ENCODE measurements at regions not wholly inside any gene's neighbourhood (a gene's known extent, or its start where the extent isn't known, plus 50 kb on each side); places are given as distances from the start of the nearest gene placed in this dataset.

DNA sequence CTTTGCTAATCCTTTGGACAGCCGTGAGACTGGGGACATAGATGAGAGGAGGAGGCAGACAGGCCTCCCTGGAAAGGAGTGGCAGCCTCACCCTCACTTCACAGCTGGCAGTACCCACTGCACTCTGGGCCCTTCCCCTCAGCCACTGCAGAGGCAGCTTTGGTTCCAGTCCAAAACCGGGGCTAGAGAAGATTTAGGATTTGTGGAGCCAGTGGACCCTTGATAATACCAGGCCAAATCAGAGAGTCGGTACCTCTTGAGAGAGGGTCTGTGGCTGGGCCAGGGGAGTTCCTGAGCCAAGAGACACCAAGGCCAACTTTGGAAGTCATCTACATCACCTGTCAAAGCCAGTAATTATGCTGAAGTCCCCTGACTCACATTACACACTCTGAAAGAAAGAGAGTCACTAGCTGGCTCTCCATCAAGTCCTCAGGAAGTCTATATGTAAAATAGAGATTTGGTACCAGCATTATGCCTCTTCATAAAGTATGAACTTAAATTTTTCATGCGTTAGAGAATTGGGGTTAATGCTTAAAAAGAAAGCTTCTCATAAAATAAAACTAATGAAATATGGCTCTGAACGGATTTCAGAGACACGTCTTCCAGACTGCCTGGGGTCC, 244.1 kb upstream of the SEMA6D start:
- Histone ChIP-seq H3K79me1 (ENCODE audit: low read depth, low read length) (no peaks in the 10 kb centered on the region), H2BK20ac (ENCODE audit: low read length) (no peak overlapping the region), H2BK5ac (ENCODE audit: low read depth, low read length) (no peak overlapping the region), H3K23ac (ENCODE audit: insufficient read length) (no peak overlapping the region), H3K27ac (ENCODE audit: low read depth, low read length) (no peak overlapping the region), H3K23me2 (ENCODE audit: low read depth, low read length) (no peaks in the 10 kb centered on the region; the same call in 1 of the 2 replicates), H3K79me2 (ENCODE audit: control insufficient read depth in 1 of 2, insufficient read depth in 2 of 2, low read length in 2 of 2) (no peaks in the 10 kb centered on the region), H3K9me3 (ENCODE audit: insufficient read depth in 2 of 2, low read depth in 1 of 2, low read length in 1 of 2) (no peaks in the 10 kb centered on the region), H2AFZ (ENCODE audit: low read length) (no peak overlapping the region), H4K5ac (ENCODE audit: insufficient read length, low read depth, low read length) (no peak overlapping the region), H3K18ac (ENCODE audit: extremely low read depth, low read length) (no peak overlapping the region), H3K4me2 (ENCODE audit: insufficient read depth in 1 of 2, low read depth in 2 of 2, low read length in 2 of 2) (no peak overlapping the region), H3K36me3 (ENCODE audit: control insufficient read depth in 2 of 4, insufficient read depth in 4 of 4, low read length in 3 of 4) (no peaks in the 10 kb centered on the region), H4K91ac (replicated peaks; ENCODE audit: insufficient read length, low read length) (no peak overlapping the region), H2BK12ac (ENCODE audit: low read depth, low read length) (no peak overlapping the region), H3K9ac (replicated peaks in 1 of 4; ENCODE audit: extremely low read depth in 1 of 4, low read depth in 3 of 4, low read length in 3 of 4) (no peak overlapping the region), H3K27me3 (replicated peaks in 1 of 4; ENCODE audit: control insufficient read depth in 3 of 4, extremely low read depth in 1 of 4, insufficient read depth in 3 of 4, low read length in 3 of 4) (no peaks in the 10 kb centered on the region), H3K56ac (replicated peaks; ENCODE audit: insufficient read length, low read depth, low read length) (no peak overlapping the region), H4K20me1 (replicated peaks in 1 of 2; ENCODE audit: control insufficient read depth in 1 of 2, insufficient read depth in 2 of 2, low read length in 2 of 2) (no peaks in the 10 kb centered on the region), H3K14ac (ENCODE audit: insufficient read length) (no peak overlapping the region), H4K8ac (ENCODE audit: extremely low read depth, insufficient read depth, low read length) (no peak overlapping the region), H3K4ac (replicated peaks; ENCODE audit: insufficient read length, low read depth, low read length) (no peak overlapping the region), H3K4me1 (replicated peaks in 1 of 4; ENCODE audit: control insufficient read depth in 3 of 4, insufficient read depth in 4 of 4, low read length in 3 of 4) (no peaks in the 10 kb centered on the region), H2AK5ac (ENCODE audit: low read depth, low read length) (no peak overlapping the region), H2BK15ac (ENCODE audit: low read length) (no peak overlapping the region), H2BK120ac (replicated peaks; ENCODE audit: low read depth, low read length) (no peak overlapping the region), H3K4me3 (ENCODE audit: extremely low read depth in 1 of 4, insufficient read depth in 2 of 4, low read depth in 3 of 4, low read length in 4 of 4) (no peak overlapping the region)
- 95% methylated on average over 6 of the region's 6 CpGs; no CpG with 5 or more reads in 1 of the 2 experiments for WGBS, 2 experiments (ENCODE audit: extremely low coverage in 1 of 2, insufficient coverage in 1 of 2, insufficient read length in 1 of 2, insufficient replicate concordance in 2 of 2, low coverage in 1 of 2, low lambda C conversion rate in 2 of 2, missing lambda C conversion rate in 1 of 2)
- CTCF ChIA-PET (ENCODE audit: partially characterized antibody) = interaction anchor here (0.7 to 2.7 kb wide), 6 partner anchors 62 to 515 kb away, joined by 3 to 9 read pairs (median 4); no protein-coding TSS in a partner anchor
- no peak for DNase-seq (ENCODE audit: low read depth in 1 of 2, low spot score in 2 of 2)
- POLR2A ChIA-PET (ENCODE audit: partially characterized antibody) = no interaction called here
- TF ChIP-seq RNF2 (IDR thresholded peaks at IDR 0.05; ENCODE audit: borderline replicate concordance, low read depth, low read length, missing control alignments, poor library complexity, severe bottlenecking) = no peak
- no peak for TF ChIP-seq USF2 (IDR thresholded peaks at IDR 0.05; ENCODE audit: low read length)
- TF ChIP-seq JUND (IDR thresholded peaks at IDR 0.05; ENCODE audit: low read length) = no peak
- no peak for TF ChIP-seq HDAC6 (IDR thresholded peaks at IDR 0.05; ENCODE audit: low read depth, low read length)
- TF ChIP-seq POLR2AphosphoS5 (IDR thresholded peaks at IDR 0.05; ENCODE audit: low read depth, low read length) = no peak
- FAIRE-seq = no peak

All from H1 (cell line).